ENCODE measurements at regions not wholly inside any gene's neighbourhood (a gene's known extent, or its start where the extent isn't known, plus 50 kb on each side); places are given as distances from the start of the nearest gene placed in this dataset.
"Not testable (repeated sequence)": the region's sequence is repeated elsewhere in the genome, so short reads cannot be mapped to it uniquely, and the experiment has no call there.

- not testable (repeated sequence) for TF ChIP-seq CTCF (conservative IDR thresholded peaks at IDR 0.05; ENCODE audit: low read depth, low read length); EZH2 (IDR thresholded peaks at IDR 0.05; ENCODE audit: borderline replicate concordance, low read depth, low read length, poor library complexity, severe bottlenecking)
Measured at GRCh38 chr4:97437998-97438705, 705.1 kb downstream of the STPG2 start.

Measured in A673 (cell line).